MM.1S (cell line): ENCODE measurements at regions not wholly inside any gene's neighbourhood (a gene's known extent, or its start where the extent isn't known, plus 50 kb on each side); places are given as distances from the start of the nearest gene placed in this dataset.

Experiments
- DNase-seq: peaks from one replicate; pipeline ENCODE4 v3.0.0-alpha.2; 2015
- H2AFZ ChIP-seq: fragments of 300-600 bp; sonication (generic); 2 replicates; pipeline ENCODE4 v1.6.0; 2016; ENCODE audit warnings: antibody characterized with exemption, low read length
- H3F3A ChIP-seq: fragments of 300-600 bp; sonication (generic); 2 replicates; pipeline ENCODE4 v1.6.1; 2016; ENCODE audit warnings: mild to moderate bottlenecking, antibody characterized with exemption, low read length, moderate library complexity, mixed read lengths; ENCODE audit not compliant: insufficient read depth
- H3K27ac ChIP-seq: fragments of 300-600 bp; sonication (generic); 2 replicates; pipeline ENCODE4 v1.5.1; 2016; ENCODE audit warnings: mild to moderate bottlenecking, low read length
- H3K27me3 ChIP-seq: fragments of 300-600 bp; sonication (generic); replicated peaks from 2 replicates; pipeline ENCODE4 v1.6.0; 2016; ENCODE audit warnings: low read length; ENCODE audit not compliant: insufficient read depth
- H3K36me3 ChIP-seq: fragments of 300-600 bp; sonication (generic); replicated peaks from 2 replicates; pipeline ENCODE4 v1.6.1; 2016; ENCODE audit warnings: mild to moderate bottlenecking, low read length, mixed read lengths; ENCODE audit not compliant: insufficient read depth
- H3K4me1 ChIP-seq: fragments of 300-600 bp; sonication (generic); 2 replicates; pipeline ENCODE4 v1.6.1; 2016; ENCODE audit warnings: low read length, mixed read lengths
- H3K4me2 ChIP-seq: fragments of 300-600 bp; sonication (generic); 2 replicates; pipeline ENCODE4 v1.6.0; 2016; ENCODE audit warnings: low read depth, low read length
- H3K4me3 ChIP-seq: fragments of 300-600 bp; sonication (generic); 2 replicates; pipeline ENCODE4 v1.5.1; 2016; ENCODE audit warnings: low read length, mixed read lengths
- H3K79me2 ChIP-seq: fragments of 300-600 bp; sonication (generic); 2 replicates; pipeline ENCODE4 v1.6.1; 2016; ENCODE audit warnings: mixed run types, low read length, mixed read lengths
- H3K9ac ChIP-seq: fragments of 300-600 bp; sonication (generic); 2 replicates; pipeline ENCODE4 v1.6.1; 2016; ENCODE audit warnings: low read length, mixed read lengths
- H3K9me2 ChIP-seq: fragments of 300-600 bp; sonication (generic); replicated peaks from 2 replicates; pipeline ENCODE4 v1.6.1; 2016; ENCODE audit warnings: mild to moderate bottlenecking, low read length, mixed read lengths; ENCODE audit not compliant: insufficient read depth
- H3K9me3 ChIP-seq: fragments of 300-600 bp; sonication (generic); replicated peaks from 2 replicates; pipeline ENCODE4 v1.6.1; 2016; ENCODE audit warnings: mild to moderate bottlenecking, low read length, mixed read lengths; ENCODE audit not compliant: insufficient read depth
- H4K20me1 ChIP-seq: fragments of 300-600 bp; sonication (generic); 2 replicates; pipeline ENCODE4 v1.6.1; 2016; ENCODE audit warnings: mild to moderate bottlenecking, low read length, moderate library complexity, mixed read lengths; ENCODE audit not compliant: insufficient read depth
- EZH2 ChIP-seq: fragments of 300-600 bp; sonication (generic); optimal IDR thresholded peaks from 2 replicates; pipeline ENCODE3; 2017; ENCODE audit warnings: low read depth, mild to moderate bottlenecking, antibody characterized with exemption, low read length, mixed read lengths
- EZH2phosphoT487 ChIP-seq: fragments of 300-600 bp; sonication (generic); IDR thresholded peaks from 2 replicates; pipeline ENCODE4 v1.6.1; 2018; ENCODE audit warnings: antibody characterized with exemption, low read length
- TF ChIP-seq, protein P1 (sequence below): fragments of 300-600 bp; sonication (generic); IDR thresholded peaks from 2 replicates; pipeline ENCODE4 v1.5.1; 2016; ENCODE audit warnings: antibody characterized with exemption, low read length, mixed read lengths

DNA sequence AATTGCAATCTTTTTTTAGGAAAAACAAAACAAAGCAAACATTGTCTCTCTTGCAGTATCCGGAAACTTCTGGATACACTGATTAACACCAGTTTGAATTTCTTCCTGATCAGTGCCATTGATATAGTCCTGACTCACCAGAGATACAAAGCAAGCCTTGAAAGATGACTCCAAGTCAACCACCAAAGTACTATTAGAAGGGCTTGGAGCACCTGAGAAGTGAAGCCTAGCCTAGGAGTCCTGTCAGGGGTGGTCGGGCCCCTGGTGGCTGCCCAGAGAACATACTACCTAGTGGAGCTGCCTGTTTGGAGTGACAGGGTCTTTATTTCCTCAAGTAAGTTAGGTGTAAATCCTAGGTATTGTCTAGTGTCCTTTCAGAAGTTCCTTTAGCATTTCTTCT lies 593.2 kb downstream of the ZNF674 start:
- TF ChIP-seq EZH2 (no peak), EZH2phosphoT487 (no peak)
- TF ChIP-seq, protein P1, sequence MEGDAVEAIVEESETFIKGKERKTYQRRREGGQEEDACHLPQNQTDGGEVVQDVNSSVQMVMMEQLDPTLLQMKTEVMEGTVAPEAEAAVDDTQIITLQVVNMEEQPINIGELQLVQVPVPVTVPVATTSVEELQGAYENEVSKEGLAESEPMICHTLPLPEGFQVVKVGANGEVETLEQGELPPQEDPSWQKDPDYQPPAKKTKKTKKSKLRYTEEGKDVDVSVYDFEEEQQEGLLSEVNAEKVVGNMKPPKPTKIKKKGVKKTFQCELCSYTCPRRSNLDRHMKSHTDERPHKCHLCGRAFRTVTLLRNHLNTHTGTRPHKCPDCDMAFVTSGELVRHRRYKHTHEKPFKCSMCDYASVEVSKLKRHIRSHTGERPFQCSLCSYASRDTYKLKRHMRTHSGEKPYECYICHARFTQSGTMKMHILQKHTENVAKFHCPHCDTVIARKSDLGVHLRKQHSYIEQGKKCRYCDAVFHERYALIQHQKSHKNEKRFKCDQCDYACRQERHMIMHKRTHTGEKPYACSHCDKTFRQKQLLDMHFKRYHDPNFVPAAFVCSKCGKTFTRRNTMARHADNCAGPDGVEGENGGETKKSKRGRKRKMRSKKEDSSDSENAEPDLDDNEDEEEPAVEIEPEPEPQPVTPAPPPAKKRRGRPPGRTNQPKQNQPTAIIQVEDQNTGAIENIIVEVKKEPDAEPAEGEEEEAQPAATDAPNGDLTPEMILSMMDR, result no peak
- Histone ChIP-seq H3K4me3 (no peak overlapping the region), H3K27me3 (no peaks in the 10 kb centered on the region), H3K27ac (no peak overlapping the region), H3K9me2 (no peaks in the 10 kb centered on the region), H3K79me2 (no peaks in the 10 kb centered on the region), H3F3A (no peaks in the 10 kb centered on the region), H3K9ac (no peak overlapping the region), H2AFZ (no peak overlapping the region), H3K4me1 (no peaks in the 10 kb centered on the region), H3K4me2 (no peak overlapping the region), H3K9me3 (no peaks in the 10 kb centered on the region), H4K20me1 (no peaks in the 10 kb centered on the region), H3K36me3 (no peaks in the 10 kb centered on the region)
- DNase-seq, result no peak

DNA sequence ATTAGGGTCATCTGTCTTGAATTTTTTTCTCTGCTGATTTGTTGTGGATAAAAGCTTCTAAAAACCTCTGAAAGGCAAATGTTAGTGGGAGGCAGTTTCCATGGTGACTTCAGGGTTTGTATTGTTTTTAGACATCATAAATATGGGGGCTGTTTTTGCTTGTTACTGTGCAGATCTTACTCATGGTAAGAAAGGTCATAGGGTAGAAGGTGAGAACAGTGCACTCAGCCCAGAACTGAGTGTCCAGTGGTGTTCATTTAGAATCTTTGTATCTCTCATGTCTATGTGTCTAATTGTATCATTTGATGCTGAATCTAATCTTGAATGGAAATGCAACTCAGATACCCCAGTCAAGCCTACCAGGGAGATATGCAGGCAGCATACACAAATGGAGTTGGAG lies 609.8 kb downstream of the ZNF674 start:
- no peak overlapping the region for H3K27ac ChIP-seq
- no peaks in the 10 kb centered on the region for H3K36me3 ChIP-seq
- H2AFZ ChIP-seq, result no peak overlapping the region
- no peaks in the 10 kb centered on the region for H3K79me2 ChIP-seq
- no peaks in the 10 kb centered on the region for H3K9me3 ChIP-seq
- no peaks in the 10 kb centered on the region for H3K4me1 ChIP-seq
- H3F3A ChIP-seq, result no peaks in the 10 kb centered on the region
- no peaks in the 10 kb centered on the region for H3K9me2 ChIP-seq
- no peaks in the 10 kb centered on the region for H3K27me3 ChIP-seq
- TF ChIP-seq, protein P1, result no peak
- no peak for TF ChIP-seq EZH2
- no peak for TF ChIP-seq EZH2phosphoT487
- H3K4me2 ChIP-seq, result no peak overlapping the region
- DNase-seq, result no peak
- H3K9ac ChIP-seq, result no peak overlapping the region
- no peak overlapping the region for H3K4me3 ChIP-seq
- H4K20me1 ChIP-seq, result no peaks in the 10 kb centered on the region

DNA sequence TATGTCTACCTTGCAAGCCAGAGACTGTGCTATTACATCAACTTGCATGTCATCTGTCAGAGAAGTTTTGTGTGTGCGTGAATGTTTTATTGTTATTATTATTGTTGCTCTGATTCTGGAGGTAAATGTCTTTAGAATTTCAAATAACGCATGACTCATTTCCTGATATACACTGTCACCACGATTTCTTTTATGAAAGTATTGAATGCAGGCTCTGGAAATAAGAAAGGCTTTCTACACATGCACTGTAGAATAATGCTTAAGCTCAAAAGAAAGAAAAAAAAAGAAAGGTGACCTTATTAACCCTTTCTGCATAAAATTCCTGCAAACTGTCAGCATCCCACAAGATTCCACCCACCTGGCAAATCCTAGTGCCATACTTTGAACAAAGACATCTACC lies 632.9 kb downstream of the ZNF674 start:
- Histone ChIP-seq H3K27me3 (no peaks in the 10 kb centered on the region), H3K4me2 (no peak overlapping the region), H3K9me3 (no peaks in the 10 kb centered on the region), H4K20me1 (no peaks in the 10 kb centered on the region), H3K36me3 (no peaks in the 10 kb centered on the region), H3K9me2 (no peaks in the 10 kb centered on the region), H2AFZ (no peak overlapping the region), H3K9ac (no peak overlapping the region), H3K79me2 (no peaks in the 10 kb centered on the region), H3F3A (no peaks in the 10 kb centered on the region), H3K4me1 (no peaks in the 10 kb centered on the region), H3K4me3 (no peak overlapping the region), H3K27ac (no peak overlapping the region)
- no peak for DNase-seq
- TF ChIP-seq, protein P1, result no peak
- TF ChIP-seq EZH2 (no peak), EZH2phosphoT487 (no peak)
